Thoracic aorta (tissue), 2 donors: ENCODE measurements at regions not wholly inside any gene's neighbourhood (a gene's known extent, or its start where the extent isn't known, plus 50 kb on each side); places are given as distances from the start of the nearest gene placed in this dataset.

ENCODE experiments used
- ATAC-seq: fragments of 150-250 bp; one replicate; pipeline ENCODE4 v1.8.0; 2017; ENCODE audit warnings: low read depth; ENCODE audit not compliant: insufficient number of reproducible peaks, low FRiP score
- DNase-seq: peaks from one replicate; pipeline ENCODE4 v3.0.0-alpha.2; 2020; ENCODE audit warnings: low spot score
- H3K27ac ChIP-seq, 2 donors: fragments of 200-600 bp; sonication (generic); 1 replicate in 1 of 2; 2 replicates in 1 of 2; pipeline ENCODE4 v1.5.1; 2016; ENCODE audit warnings: mild to moderate bottlenecking in 2 of 2, moderate library complexity in 2 of 2
- H3K27me3 ChIP-seq: fragments of 200-600 bp; sonication (generic); replicated peaks from 2 replicates; pipeline ENCODE4 v1.6.0; 2016; ENCODE audit warnings: mild to moderate bottlenecking; ENCODE audit not compliant: insufficient read depth
- H3K36me3 ChIP-seq: fragments of 200-600 bp; sonication (generic); one replicate; pipeline ENCODE4 v1.5.1; 2016
- H3K4me1 ChIP-seq, 2 donors: fragments of 200-600 bp; sonication (generic); 1 replicate in 1 of 2; 2 replicates in 1 of 2; pipeline versions ENCODE4 v1.5.1 to v1.6.0; 2016; ENCODE audit warnings: low read depth in 2 of 2, mild to moderate bottlenecking in 1 of 2; ENCODE audit not compliant: control insufficient read depth in 1 of 2
- H3K4me3 ChIP-seq: fragments of 200-600 bp; sonication (generic); 2 replicates; pipeline ENCODE4 v1.5.1; 2016; ENCODE audit warnings: mild to moderate bottlenecking
- H3K9me3 ChIP-seq: fragments of 200-600 bp; sonication (generic); 2 replicates; pipeline ENCODE4 v1.5.1; 2016
- CTCF ChIP-seq: fragments of 200-600 bp; sonication (generic); IDR thresholded peaks from one replicate; pipeline ENCODE4 v1.5.1; 2019; ENCODE audit warnings: antibody characterized with exemption

- Histone ChIP-seq H3K4me3 (no peak overlapping the region), H3K9me3 (no peaks in the 10 kb centered on the region), H3K36me3 (no peaks in the 10 kb centered on the region), H3K27me3 (no peaks in the 10 kb centered on the region), H3K4me1 (peaks cover 0 to 4% of the 10 kb centered on the region in 2 donors), H3K27ac (no peak overlapping the region)
- DNase-seq (no peak), ATAC-seq (no peak)
- TF ChIP-seq CTCF, result no peak
Measured at GRCh38 chr3:72451841-72452240, 396.4 kb downstream of the SHQ1 start.

GRCh38 chr3:72449551-72449950, 398.7 kb downstream of the SHQ1 start:
- no peaks in the 10 kb centered on the region for H3K27me3 ChIP-seq
- no peak overlapping the region for H3K27ac ChIP-seq
- ATAC-seq, result no peak
- no peak overlapping the region for H3K4me3 ChIP-seq
- peaks cover 0 to 21% of the 10 kb centered on the region in 2 donors for H3K4me1 ChIP-seq
- no peak for DNase-seq
- no peak for TF ChIP-seq CTCF
- no peaks in the 10 kb centered on the region for H3K36me3 ChIP-seq
- H3K9me3 ChIP-seq, result no peaks in the 10 kb centered on the region

GRCh38 chr3:72448858-72449257, 399.4 kb downstream of the SHQ1 start:
- Histone ChIP-seq H3K27me3 (no peaks in the 10 kb centered on the region), H3K36me3 (no peaks in the 10 kb centered on the region), H3K4me1 (peaks cover 0 to 24% of the 10 kb centered on the region in 2 donors), H3K4me3 (no peak overlapping the region), H3K27ac (no peak overlapping the region), H3K9me3 (no peaks in the 10 kb centered on the region)
- ATAC-seq, result no peak
- no peak for TF ChIP-seq CTCF
- no peak for DNase-seq

- Histone ChIP-seq H3K36me3 (no peaks in the 10 kb centered on the region), H3K4me1 (peaks cover 0 to 24% of the 10 kb centered on the region in 2 donors), H3K27me3 (no peaks in the 10 kb centered on the region), H3K9me3 (no peaks in the 10 kb centered on the region), H3K27ac (no peak overlapping the region), H3K4me3 (no peak overlapping the region)
- no peak for TF ChIP-seq CTCF
- ATAC-seq (no peak), DNase-seq (no peak)
Measured at GRCh38 chr3:72448375-72448823, 399.8 kb downstream of the SHQ1 start.

GRCh38 chr3:72447059-72447946, 400.9 kb downstream of the SHQ1 start:
- ATAC-seq (peak; percentile 92), DNase-seq (peak; percentile 55)
- no peaks in the 10 kb centered on the region for H3K9me3 ChIP-seq
- no peaks in the 10 kb centered on the region for H3K27me3 ChIP-seq
- H3K36me3 ChIP-seq, result no peaks in the 10 kb centered on the region
- H3K4me3 ChIP-seq, result peak overlapping the region; percentile 93
- peaks cover 0 to 24% of the 10 kb centered on the region in 2 donors for H3K4me1 ChIP-seq
- H3K27ac ChIP-seq, result peak overlapping the region; percentile 66
- TF ChIP-seq CTCF, result no peak
